SK-N-SH (cell line): ENCODE measurements at regions not wholly inside any gene's neighbourhood (a gene's known extent, or its start where the extent isn't known, plus 50 kb on each side); places are given as distances from the start of the nearest gene placed in this dataset.

Experiments
- CTCF ChIA-PET: fragments of 300-600, 350-600 bp; formaldehyde crosslinking; extraction: SDS; loops from one replicate; lab custom pipeline; 2021; lab: Yijun Ruan, JAX
- POLR2A ChIA-PET: fragments of 350-600 bp; sonication (Branson Sonifier 250); formaldehyde crosslinking; extraction: SDS; loops from one replicate; lab custom pipeline; 2020; ENCODE audit warnings: antibody characterized with exemption, inconsistent platforms; lab: Yijun Ruan, JAX
- DNase-seq: peaks from one replicate; pipeline ENCODE4 v3.0.0; 2012
- H2AFZ ChIP-seq: fragments of 200-600 bp; sonication (generic); 2 replicates; pipeline ENCODE4 v1.8.1; 2016; ENCODE audit warnings: antibody characterized with exemption, mild to moderate bottlenecking, low read depth
- H3F3A ChIP-seq: fragments of 200-600 bp; sonication (generic); replicated peaks from 2 replicates; pipeline ENCODE3; 2016; ENCODE audit warnings: antibody characterized with exemption, mild to moderate bottlenecking; ENCODE audit not compliant: insufficient read depth
- H3K27ac ChIP-seq, 2 experiments: fragments of 200-500 bp in 1 of 2; fragments of 200-600 bp in 1 of 2; sonication (Bioruptor generic) in 1 of 2; sonication (generic), shearing (Covaris generic) in 1 of 2; 2 replicates each; pipeline versions ENCODE4 v1.5.1 to v1.6.1; 2014 to 2016; ENCODE audit warnings: low read depth in 2 of 2, inconsistent platforms in 1 of 2, low read length in 1 of 2, mild to moderate bottlenecking in 1 of 2, mixed read lengths in 1 of 2
- H3K27me3 ChIP-seq: fragments of 200-600 bp; sonication (generic), shearing (Covaris generic); 2 replicates; pipeline ENCODE4 v1.6.1; 2016; ENCODE audit warnings: mixed run types; ENCODE audit not compliant: insufficient read depth
- H3K36me3 ChIP-seq, 2 experiments: fragments of 200-500 bp in 1 of 2; fragments of 200-600 bp in 1 of 2; sonication (Bioruptor generic) in 1 of 2; sonication (generic) in 1 of 2; replicated peaks in 1 of 2; 2 replicates each; pipeline versions ENCODE3 to v1.5.1; 2014 to 2016; ENCODE audit warnings: low read length in 1 of 2, mild to moderate bottlenecking in 1 of 2; ENCODE audit not compliant: insufficient read depth in 2 of 2, control insufficient read depth in 1 of 2
- H3K4me1 ChIP-seq, 2 experiments: fragments of 200-500 bp in 1 of 2; fragments of 200-600 bp in 1 of 2; sonication (Bioruptor generic) in 1 of 2; sonication (generic), shearing (Covaris generic) in 1 of 2; 2 replicates each; pipeline versions ENCODE4 v1.5.1 to v1.6.1; 2014 to 2016; ENCODE audit warnings: low read depth in 1 of 2, low read length in 1 of 2, mixed run types in 1 of 2; ENCODE audit not compliant: insufficient read depth in 2 of 2, control insufficient read depth in 1 of 2
- H3K4me2 ChIP-seq: fragments of 200-600 bp; sonication (generic), shearing (Covaris generic); 2 replicates; pipeline ENCODE4 v1.6.1; 2017; ENCODE audit warnings: mixed run types
- H3K4me3 ChIP-seq, 2 experiments: fragments of 200-500 bp in 1 of 2; fragments of 200-600 bp in 1 of 2; sonication (Bioruptor generic) in 1 of 2; sonication (generic), shearing (Covaris generic) in 1 of 2; 2 replicates each; pipeline versions ENCODE4 v1.5.1 to v1.8.1; 2014 to 2016; ENCODE audit warnings: low read depth in 2 of 2, inconsistent platforms in 1 of 2, low read length in 1 of 2, mild to moderate bottlenecking in 1 of 2, mixed read lengths in 1 of 2, moderate library complexity in 1 of 2
- H3K79me2 ChIP-seq: fragments of 200-600 bp; sonication (generic); 2 replicates; pipeline ENCODE4 v1.8.1; 2017; ENCODE audit warnings: mild to moderate bottlenecking; ENCODE audit not compliant: insufficient read depth
- H3K9ac ChIP-seq: fragments of 200-600 bp; sonication (generic); 2 replicates; pipeline ENCODE4 v1.6.1; 2017; ENCODE audit warnings: mixed run types
- H3K9me2 ChIP-seq: fragments of 200-600 bp; sonication (generic); 2 replicates; pipeline ENCODE4 v1.6.1; 2017; ENCODE audit warnings: mixed run types
- H3K9me3 ChIP-seq: fragments of 200-600 bp; sonication (generic); 2 replicates; pipeline ENCODE4 v1.6.1; 2017; ENCODE audit warnings: mixed run types, mild to moderate bottlenecking, moderate library complexity
- H4K20me1 ChIP-seq: fragments of 200-600 bp; sonication (generic); 2 replicates; pipeline ENCODE4 v1.6.1; 2017; ENCODE audit warnings: mild to moderate bottlenecking, mixed run types; ENCODE audit not compliant: insufficient read depth
- ELF1 ChIP-seq: IDR thresholded peaks from 2 replicates; pipeline ENCODE4 v1.4.0; 2012
- EP300 ChIP-seq, 2 experiments: IDR thresholded peaks; 2 replicates each; pipeline versions ENCODE4 v1.4.0 to v1.6.1; 2012; ENCODE audit warnings: borderline replicate concordance in 1 of 2, low read depth in 1 of 2, low read length in 1 of 2
- MEF2A ChIP-seq: IDR thresholded peaks from 2 replicates; pipeline ENCODE4 v1.4.0; 2012; ENCODE audit warnings: low read depth, borderline replicate concordance
- NFIC ChIP-seq: IDR thresholded peaks from 2 replicates; pipeline ENCODE4 v1.4.0; 2012; ENCODE audit warnings: borderline replicate concordance
- RXRA ChIP-seq: IDR thresholded peaks from 2 replicates; pipeline ENCODE4 v1.4.0; 2012; ENCODE audit warnings: low read depth, mild to moderate bottlenecking, borderline replicate concordance
- SMC3 ChIP-seq: IDR thresholded peaks from 2 replicates; pipeline ENCODE4 v1.6.1; 2012; ENCODE audit warnings: low read depth, low read length, improper control_type of control experiment
- TAF1 ChIP-seq: IDR thresholded peaks from 2 replicates; pipeline ENCODE4 v1.6.1; 2012; ENCODE audit warnings: low read depth, mild to moderate bottlenecking, low read length, moderate library complexity, borderline replicate concordance
- TCF12 ChIP-seq: IDR thresholded peaks from 2 replicates; pipeline ENCODE4 v1.4.0; 2012
- YY1 ChIP-seq: IDR thresholded peaks from 2 replicates; pipeline ENCODE4 v1.4.0; 2012; ENCODE audit warnings: low read depth, mild to moderate bottlenecking
- WGBS: methylation state at CpG from one replicate; pipeline ENCODE4 v1.1.6; 2017; ENCODE audit warnings: low lambda C conversion rate; 5-methylcytosine and 5-hydroxymethylcytosine counted together
- TF ChIP-seq, protein P1 (sequence below): IDR thresholded peaks from 2 replicates; pipeline ENCODE4; 2012
- TF ChIP-seq, protein P2 (sequence below): fragments of 200-600 bp; sonication (generic); IDR thresholded peaks from 2 replicates; pipeline ENCODE4 v1.6.1; 2017; ENCODE audit warnings: antibody characterized with exemption, mild to moderate bottlenecking, moderate library complexity
- TF ChIP-seq, protein P3 (sequence below): IDR thresholded peaks from 2 replicates; pipeline ENCODE4 v1.4.0; 2012; ENCODE audit warnings: low read depth, borderline replicate concordance
- TF ChIP-seq, protein P4 (sequence below): fragments of 150-350 bp; IDR thresholded peaks from 2 replicates; pipeline ENCODE4 v1.6.1; 2016; ENCODE audit warnings: mild to moderate bottlenecking, low read depth, low read length
- TF ChIP-seq, protein P5 (sequence below): IDR thresholded peaks from 2 replicates; pipeline ENCODE4 v1.4.0; 2012; ENCODE audit warnings: low read depth

DNA sequence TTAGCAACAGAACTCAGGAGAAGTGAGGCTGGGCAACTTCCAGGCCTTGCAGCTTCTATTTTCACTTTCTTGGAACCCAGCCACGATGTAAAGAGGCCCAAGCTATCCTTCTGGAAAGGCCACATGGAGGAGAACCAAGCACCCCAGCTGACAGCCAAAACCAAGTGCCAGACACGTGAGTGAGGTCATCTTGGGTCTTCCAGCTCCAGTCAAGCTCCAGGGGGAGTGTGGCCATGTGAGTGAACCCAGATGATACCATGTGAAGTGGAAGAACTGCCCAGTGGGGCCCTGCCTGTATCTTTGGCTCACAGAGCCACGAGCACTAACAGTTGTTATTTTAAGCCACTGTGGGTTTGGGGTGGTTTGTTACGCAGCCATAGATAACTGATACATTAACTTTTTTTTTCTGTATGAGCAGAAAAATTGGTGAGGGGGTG, 126.8 kb upstream of the MAP1LC3B2 start:
- 88% methylated on average over 4 of the region's 4 CpGs for WGBS
- no peaks in the 10 kb centered on the region for H3K27me3 ChIP-seq
- no peaks in the 10 kb centered on the region for H3K9me3 ChIP-seq
- H3K4me3 ChIP-seq = no peak overlapping the region
- H3K36me3 ChIP-seq = no peaks in the 10 kb centered on the region
- TF ChIP-seq TCF12 (peak; percentile 45; the same call in 1 of the 2 replicates), RXRA (peak; percentile 32; the same call in 1 of the 2 replicates), YY1 (no peak), MEF2A (no peak), ELF1 (no peak), SMC3 (no peak), NFIC (peak; percentile 60), TAF1 (no peak), EP300 (IDR thresholded peaks at IDR 0.05; ENCODE audit: borderline replicate concordance in 1 of 2, low read depth in 1 of 2, low read length in 1 of 2) (no peak)
- TF ChIP-seq, protein P1, sequence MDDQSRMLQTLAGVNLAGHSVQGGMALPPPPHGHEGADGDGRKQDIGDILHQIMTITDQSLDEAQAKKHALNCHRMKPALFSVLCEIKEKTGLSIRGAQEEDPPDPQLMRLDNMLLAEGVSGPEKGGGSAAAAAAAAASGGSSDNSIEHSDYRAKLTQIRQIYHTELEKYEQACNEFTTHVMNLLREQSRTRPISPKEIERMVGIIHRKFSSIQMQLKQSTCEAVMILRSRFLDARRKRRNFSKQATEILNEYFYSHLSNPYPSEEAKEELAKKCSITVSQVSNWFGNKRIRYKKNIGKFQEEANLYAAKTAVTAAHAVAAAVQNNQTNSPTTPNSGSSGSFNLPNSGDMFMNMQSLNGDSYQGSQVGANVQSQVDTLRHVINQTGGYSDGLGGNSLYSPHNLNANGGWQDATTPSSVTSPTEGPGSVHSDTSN = no peak
- TF ChIP-seq, protein P2, sequence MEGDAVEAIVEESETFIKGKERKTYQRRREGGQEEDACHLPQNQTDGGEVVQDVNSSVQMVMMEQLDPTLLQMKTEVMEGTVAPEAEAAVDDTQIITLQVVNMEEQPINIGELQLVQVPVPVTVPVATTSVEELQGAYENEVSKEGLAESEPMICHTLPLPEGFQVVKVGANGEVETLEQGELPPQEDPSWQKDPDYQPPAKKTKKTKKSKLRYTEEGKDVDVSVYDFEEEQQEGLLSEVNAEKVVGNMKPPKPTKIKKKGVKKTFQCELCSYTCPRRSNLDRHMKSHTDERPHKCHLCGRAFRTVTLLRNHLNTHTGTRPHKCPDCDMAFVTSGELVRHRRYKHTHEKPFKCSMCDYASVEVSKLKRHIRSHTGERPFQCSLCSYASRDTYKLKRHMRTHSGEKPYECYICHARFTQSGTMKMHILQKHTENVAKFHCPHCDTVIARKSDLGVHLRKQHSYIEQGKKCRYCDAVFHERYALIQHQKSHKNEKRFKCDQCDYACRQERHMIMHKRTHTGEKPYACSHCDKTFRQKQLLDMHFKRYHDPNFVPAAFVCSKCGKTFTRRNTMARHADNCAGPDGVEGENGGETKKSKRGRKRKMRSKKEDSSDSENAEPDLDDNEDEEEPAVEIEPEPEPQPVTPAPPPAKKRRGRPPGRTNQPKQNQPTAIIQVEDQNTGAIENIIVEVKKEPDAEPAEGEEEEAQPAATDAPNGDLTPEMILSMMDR = no peak
- TF ChIP-seq, protein P3, sequence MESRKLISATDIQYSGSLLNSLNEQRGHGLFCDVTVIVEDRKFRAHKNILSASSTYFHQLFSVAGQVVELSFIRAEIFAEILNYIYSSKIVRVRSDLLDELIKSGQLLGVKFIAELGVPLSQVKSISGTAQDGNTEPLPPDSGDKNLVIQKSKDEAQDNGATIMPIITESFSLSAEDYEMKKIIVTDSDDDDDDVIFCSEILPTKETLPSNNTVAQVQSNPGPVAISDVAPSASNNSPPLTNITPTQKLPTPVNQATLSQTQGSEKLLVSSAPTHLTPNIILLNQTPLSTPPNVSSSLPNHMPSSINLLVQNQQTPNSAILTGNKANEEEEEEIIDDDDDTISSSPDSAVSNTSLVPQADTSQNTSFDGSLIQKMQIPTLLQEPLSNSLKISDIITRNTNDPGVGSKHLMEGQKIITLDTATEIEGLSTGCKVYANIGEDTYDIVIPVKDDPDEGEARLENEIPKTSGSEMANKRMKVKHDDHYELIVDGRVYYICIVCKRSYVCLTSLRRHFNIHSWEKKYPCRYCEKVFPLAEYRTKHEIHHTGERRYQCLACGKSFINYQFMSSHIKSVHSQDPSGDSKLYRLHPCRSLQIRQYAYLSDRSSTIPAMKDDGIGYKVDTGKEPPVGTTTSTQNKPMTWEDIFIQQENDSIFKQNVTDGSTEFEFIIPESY = no peak
- TF ChIP-seq, protein P4, sequence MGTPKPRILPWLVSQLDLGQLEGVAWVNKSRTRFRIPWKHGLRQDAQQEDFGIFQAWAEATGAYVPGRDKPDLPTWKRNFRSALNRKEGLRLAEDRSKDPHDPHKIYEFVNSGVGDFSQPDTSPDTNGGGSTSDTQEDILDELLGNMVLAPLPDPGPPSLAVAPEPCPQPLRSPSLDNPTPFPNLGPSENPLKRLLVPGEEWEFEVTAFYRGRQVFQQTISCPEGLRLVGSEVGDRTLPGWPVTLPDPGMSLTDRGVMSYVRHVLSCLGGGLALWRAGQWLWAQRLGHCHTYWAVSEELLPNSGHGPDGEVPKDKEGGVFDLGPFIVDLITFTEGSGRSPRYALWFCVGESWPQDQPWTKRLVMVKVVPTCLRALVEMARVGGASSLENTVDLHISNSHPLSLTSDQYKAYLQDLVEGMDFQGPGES = no peak
- TF ChIP-seq, protein P5, sequence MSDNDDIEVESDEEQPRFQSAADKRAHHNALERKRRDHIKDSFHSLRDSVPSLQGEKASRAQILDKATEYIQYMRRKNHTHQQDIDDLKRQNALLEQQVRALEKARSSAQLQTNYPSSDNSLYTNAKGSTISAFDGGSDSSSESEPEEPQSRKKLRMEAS = 0 out of 2 replicates have a peak, but pooled peaks have one; percentile 44
- H3K27ac ChIP-seq = no peak overlapping the region
- no peaks in the 10 kb centered on the region for H3K9me2 ChIP-seq
- ChIA-PET CTCF (interaction anchor here (0.9 to 1.4 kb wide), 3 partner anchors 9 to 38 kb away, joined by 3 to 4 read pairs (median 3); no protein-coding TSS in a partner anchor), POLR2A (no interaction called here)
- H3K9ac ChIP-seq = no peak overlapping the region
- no peak overlapping the region for H3K4me2 ChIP-seq
- peaks cover 27% of the 10 kb centered on the region for H3F3A ChIP-seq
- H2AFZ ChIP-seq = no peak overlapping the region
- peaks cover 6 to 12% of the 10 kb centered on the region in 2 experiments; a peak in 2 of 4 replicates for H3K4me1 ChIP-seq
- H3K79me2 ChIP-seq = no peaks in the 10 kb centered on the region
- no peak for DNase-seq
- H4K20me1 ChIP-seq = no peaks in the 10 kb centered on the region
